DMS 273 (cell line): ENCODE measurements at regions not wholly inside any gene's neighbourhood (a gene's known extent, or its start where the extent isn't known, plus 50 kb on each side); places are given as distances from the start of the nearest gene placed in this dataset.
"Not testable (repeated sequence)": the region's sequence is repeated elsewhere in the genome, so short reads cannot be mapped to it uniquely, and the experiment has no call there.

ENCODE experiments used
- DNase-seq: peaks from one replicate; lab custom pipeline; 2025; ENCODE audit not compliant: unreplicated experiment; lab: John Stamatoyannopoulos, UW

- DNase-seq = no peak
Observed at GRCh38 chr5:92544036-92544435, 1037.0 kb downstream of the NR2F1-AS1 start.

GRCh38 chr5:92543201-92543600 lies 1037.8 kb downstream of the NR2F1-AS1 start:
- DNase-seq = no peak

GRCh38 chr5:92542017-92542416 lies 1039.0 kb downstream of the NR2F1-AS1 start:
- not testable (repeated sequence) for DNase-seq

GRCh38 chr5:92527311-92528078 lies 1053.5 kb downstream of the NR2F1-AS1 start:
- DNase-seq = no peak

- DNase-seq = no peak
Observed at GRCh38 chr5:92525131-92525530, 1055.9 kb downstream of the NR2F1-AS1 start.

- no peak for DNase-seq
Observed at GRCh38 chr5:92519811-92520632, 1061.0 kb downstream of the NR2F1-AS1 start.

GRCh38 chr5:92518318-92518904 lies 1062.6 kb downstream of the NR2F1-AS1 start:
- peak; percentile 49 for DNase-seq

- no peak for DNase-seq
Observed at GRCh38 chr5:92514896-92515295, 1066.1 kb downstream of the NR2F1-AS1 start.

- no peak for DNase-seq
Observed at GRCh38 chr5:92513067-92513466, 1068.0 kb downstream of the NR2F1-AS1 start.

- DNase-seq = no peak
Observed at GRCh38 chr5:92508271-92508670, 1072.7 kb downstream of the NR2F1-AS1 start.

- DNase-seq = no peak
Observed at GRCh38 chr5:92505925-92506324, 1075.1 kb downstream of the NR2F1-AS1 start.

- no peak for DNase-seq
Observed at GRCh38 chr5:92505145-92505544, 1075.9 kb downstream of the NR2F1-AS1 start.

- no peak for DNase-seq
Observed at GRCh38 chr5:92504346-92504745, 1076.7 kb downstream of the NR2F1-AS1 start.

- DNase-seq = no peak
Observed at GRCh38 chr5:92500752-92501151, 1080.3 kb downstream of the NR2F1-AS1 start.

GRCh38 chr5:92496545-92496944 lies 1084.5 kb downstream of the NR2F1-AS1 start:
- DNase-seq = no peak

GRCh38 chr5:92494508-92494907 lies 1086.5 kb downstream of the NR2F1-AS1 start:
- no peak for DNase-seq

GRCh38 chr5:92492908-92493307 lies 1088.1 kb downstream of the NR2F1-AS1 start:
- no peak for DNase-seq

- no peak for DNase-seq
Observed at GRCh38 chr5:92484484-92484883, 1096.5 kb downstream of the NR2F1-AS1 start.

GRCh38 chr5:92472981-92473566 lies 1090.0 kb upstream of the ARRDC3 start:
- no peak for DNase-seq

GRCh38 chr5:92471861-92472260 lies 1088.7 kb upstream of the ARRDC3 start:
- no peak for DNase-seq

- DNase-seq = peak; percentile 5
Observed at GRCh38 chr5:92470770-92471169, 1087.7 kb upstream of the ARRDC3 start.
